Gastrocnemius medialis (tissue), 4 donors: ENCODE measurements at regions not wholly inside any gene's neighbourhood (a gene's known extent, or its start where the extent isn't known, plus 50 kb on each side); places are given as distances from the start of the nearest gene placed in this dataset.

Source experiments
- POLR2A ChIP-seq, 2 donors: fragments of 450-650 bp; IDR thresholded peaks; one replicate each; pipeline ENCODE4 v1.6.1; 2017; ENCODE audit warnings: antibody characterized with exemption in 2 of 2, mild to moderate bottlenecking in 2 of 2, moderate library complexity in 2 of 2
- TF ChIP-seq, protein P1 (sequence below), 5 experiments: fragments of 450-650 bp in 3 of 5; fragments of 200-600 bp in 2 of 5; sonication (generic) in 2 of 5; IDR thresholded peaks in 4 of 5; conservative IDR thresholded peaks in 1 of 5; 1 replicate in 4 of 5; 2 replicates in 1 of 5; pipeline ENCODE4 v1.5.1; 2016 to 2019; ENCODE audit warnings: antibody characterized with exemption in 5 of 5, mild to moderate bottlenecking in 3 of 5, moderate library complexity in 3 of 5

DNA sequence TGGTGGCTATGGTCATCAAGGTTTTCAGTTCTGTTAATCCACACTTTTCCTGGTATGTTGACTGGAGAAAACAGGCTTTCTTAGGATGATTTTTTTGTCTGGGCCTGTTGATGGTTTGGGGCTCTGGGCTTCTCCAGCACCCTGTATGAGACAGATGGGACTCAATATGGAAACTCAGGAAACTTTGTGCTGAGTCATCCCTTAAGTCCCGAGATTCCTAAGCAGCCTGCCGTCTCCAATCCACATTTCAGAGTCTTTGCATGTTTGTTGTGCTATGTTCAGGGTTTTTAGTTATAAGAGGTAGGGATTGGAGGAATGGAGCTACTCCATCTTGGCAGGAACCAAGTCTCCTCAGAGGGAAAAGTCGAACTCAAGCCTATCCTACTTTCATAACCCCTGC lies 253.3 kb upstream of the FOXF1 start:
- TF ChIP-seq POLR2A (IDR thresholded peaks at IDR 0.05), result no peak
- TF ChIP-seq, protein P1, sequence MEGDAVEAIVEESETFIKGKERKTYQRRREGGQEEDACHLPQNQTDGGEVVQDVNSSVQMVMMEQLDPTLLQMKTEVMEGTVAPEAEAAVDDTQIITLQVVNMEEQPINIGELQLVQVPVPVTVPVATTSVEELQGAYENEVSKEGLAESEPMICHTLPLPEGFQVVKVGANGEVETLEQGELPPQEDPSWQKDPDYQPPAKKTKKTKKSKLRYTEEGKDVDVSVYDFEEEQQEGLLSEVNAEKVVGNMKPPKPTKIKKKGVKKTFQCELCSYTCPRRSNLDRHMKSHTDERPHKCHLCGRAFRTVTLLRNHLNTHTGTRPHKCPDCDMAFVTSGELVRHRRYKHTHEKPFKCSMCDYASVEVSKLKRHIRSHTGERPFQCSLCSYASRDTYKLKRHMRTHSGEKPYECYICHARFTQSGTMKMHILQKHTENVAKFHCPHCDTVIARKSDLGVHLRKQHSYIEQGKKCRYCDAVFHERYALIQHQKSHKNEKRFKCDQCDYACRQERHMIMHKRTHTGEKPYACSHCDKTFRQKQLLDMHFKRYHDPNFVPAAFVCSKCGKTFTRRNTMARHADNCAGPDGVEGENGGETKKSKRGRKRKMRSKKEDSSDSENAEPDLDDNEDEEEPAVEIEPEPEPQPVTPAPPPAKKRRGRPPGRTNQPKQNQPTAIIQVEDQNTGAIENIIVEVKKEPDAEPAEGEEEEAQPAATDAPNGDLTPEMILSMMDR (IDR thresholded peaks at IDR 0.05 in 4 of 5, conservative IDR thresholded peaks at IDR 0.05 in 1 of 5), result no peak
